NB4 (cell line): ENCODE measurements at regions not wholly inside any gene's neighbourhood (a gene's known extent, or its start where the extent isn't known, plus 50 kb on each side); places are given as distances from the start of the nearest gene placed in this dataset.

Source experiments
- CTCF ChIP-seq: IDR thresholded peaks from one replicate; pipeline ENCODE4 v1.5.1; 2012; ENCODE audit warnings: low read depth, low read length
- TF ChIP-seq, protein P1 (sequence below): IDR thresholded peaks from 2 replicates; pipeline ENCODE4 v1.6.1; 2011; ENCODE audit warnings: low read depth, low read length

DNA sequence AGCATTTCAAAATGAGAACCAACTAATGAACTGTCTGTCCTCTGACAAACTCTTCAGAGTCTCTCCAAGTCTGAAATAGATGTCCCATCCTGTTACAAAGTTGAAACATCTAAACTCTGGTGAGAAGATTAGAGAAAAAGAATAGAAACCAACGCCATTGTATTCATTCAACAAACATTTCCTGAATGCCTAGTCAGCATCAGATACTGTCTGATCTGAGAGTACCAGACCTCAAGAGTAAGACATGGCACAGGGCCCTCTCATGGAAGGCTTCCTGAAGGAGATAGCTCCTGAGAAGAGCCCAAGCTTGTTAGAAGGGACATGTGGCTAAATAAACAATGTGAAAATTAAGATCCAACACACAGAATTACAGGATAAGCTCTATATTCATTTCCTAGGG is 164.1 kb upstream of the LRRN1 start:
- no peak for TF ChIP-seq CTCF
- TF ChIP-seq, protein P1, sequence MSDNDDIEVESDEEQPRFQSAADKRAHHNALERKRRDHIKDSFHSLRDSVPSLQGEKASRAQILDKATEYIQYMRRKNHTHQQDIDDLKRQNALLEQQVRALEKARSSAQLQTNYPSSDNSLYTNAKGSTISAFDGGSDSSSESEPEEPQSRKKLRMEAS, result no peak
